NOMO-1 (cell line): ENCODE measurements at regions not wholly inside any gene's neighbourhood (a gene's known extent, or its start where the extent isn't known, plus 50 kb on each side); places are given as distances from the start of the nearest gene placed in this dataset.

Source experiments
- DNase-seq, 2 experiments: peaks; one replicate each; lab custom pipeline; 2025; ENCODE audit not compliant: unreplicated experiment in 2 of 2; lab: John Stamatoyannopoulos, UW

DNA sequence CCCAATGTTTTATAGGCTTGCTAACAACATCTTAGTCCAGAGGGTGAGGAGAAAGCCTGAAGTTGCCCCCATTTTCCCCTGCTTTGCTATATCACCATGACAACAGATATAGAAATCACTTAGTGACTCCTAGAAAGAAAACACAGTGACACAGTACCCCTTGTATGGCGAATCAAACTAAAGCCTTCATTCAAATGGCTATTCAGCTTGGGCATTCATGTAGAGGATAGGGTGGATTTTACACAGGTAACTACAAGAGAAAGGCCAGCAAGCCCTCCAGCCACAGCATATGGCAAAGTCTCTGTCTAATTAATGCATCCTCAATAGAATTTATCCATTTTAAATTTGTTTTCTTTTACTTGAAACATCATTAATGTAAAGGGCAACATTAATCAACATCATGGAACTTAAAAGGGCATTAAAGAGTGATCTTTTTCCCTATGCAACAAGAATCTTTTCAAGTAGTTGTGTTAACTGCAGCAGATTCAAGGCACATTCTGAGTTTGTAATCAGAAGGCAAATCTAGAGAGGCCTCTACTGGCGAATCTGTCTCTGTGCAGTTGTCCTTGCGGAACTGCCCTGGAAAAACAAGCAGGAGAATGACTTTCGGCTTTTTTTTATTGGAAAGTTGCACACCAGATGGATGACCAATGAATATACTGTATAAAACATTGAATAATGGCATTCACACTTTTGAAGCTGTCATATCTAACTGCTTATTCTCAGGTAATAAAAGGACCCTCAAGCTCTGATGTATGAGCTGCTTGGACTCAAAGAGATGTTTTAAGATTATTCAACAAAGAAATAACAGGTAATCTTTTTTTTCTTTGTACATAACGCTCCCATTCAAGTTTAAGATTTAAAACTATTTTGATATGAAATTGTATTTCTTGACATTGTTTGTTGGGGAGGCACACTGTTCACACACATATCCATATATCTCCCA is 621.7 kb upstream of the AGTR1 start:
- DNase-seq: no peak

DNA sequence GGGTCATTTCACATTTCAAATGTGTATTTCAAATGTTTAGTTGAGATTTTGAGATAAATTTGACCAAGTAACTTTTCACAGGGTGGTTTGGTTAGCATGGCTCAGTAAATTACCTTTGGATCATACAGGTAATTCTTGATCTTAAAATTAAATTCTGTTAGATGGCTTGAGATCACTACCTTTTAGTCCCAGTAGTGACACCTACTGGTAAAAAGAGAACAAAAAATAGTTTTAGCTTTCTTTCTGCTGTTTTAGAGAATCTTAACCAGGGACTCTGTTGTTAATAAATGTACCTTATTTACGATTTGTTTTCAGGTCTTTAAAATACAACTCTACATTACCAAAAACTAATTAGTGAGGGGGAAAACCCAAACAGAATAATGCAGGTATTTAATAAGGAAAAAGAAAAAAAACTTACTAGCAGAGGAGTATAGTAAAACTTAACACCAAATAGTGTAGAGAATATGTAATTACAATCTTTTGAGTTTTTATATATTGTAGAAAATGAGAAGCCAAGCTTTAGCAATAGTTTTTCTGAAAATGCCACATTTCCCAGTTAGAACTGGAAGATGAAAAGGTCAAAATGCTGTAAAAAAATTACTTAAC is 620.3 kb upstream of the AGTR1 start:
- DNase-seq: no peak

DNA sequence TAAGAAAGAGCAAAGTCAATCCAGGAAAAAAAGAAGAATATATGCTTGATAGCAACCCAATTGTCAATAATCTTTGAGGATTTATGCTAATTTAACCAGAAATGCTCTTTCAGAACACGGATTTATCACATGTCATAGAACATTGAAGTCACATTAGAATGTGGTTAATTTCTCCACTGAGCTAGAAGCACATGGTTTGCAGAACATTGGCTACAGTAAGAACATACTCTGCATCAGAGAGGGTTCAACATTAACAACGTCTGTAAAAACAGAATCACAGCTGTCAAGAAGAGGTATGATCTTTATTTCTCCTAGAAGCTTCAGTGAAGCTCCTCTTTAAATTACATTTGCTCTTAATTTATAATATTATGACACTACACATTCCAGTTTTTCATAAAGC is 619.7 kb upstream of the AGTR1 start:
- no peak for DNase-seq

DNA sequence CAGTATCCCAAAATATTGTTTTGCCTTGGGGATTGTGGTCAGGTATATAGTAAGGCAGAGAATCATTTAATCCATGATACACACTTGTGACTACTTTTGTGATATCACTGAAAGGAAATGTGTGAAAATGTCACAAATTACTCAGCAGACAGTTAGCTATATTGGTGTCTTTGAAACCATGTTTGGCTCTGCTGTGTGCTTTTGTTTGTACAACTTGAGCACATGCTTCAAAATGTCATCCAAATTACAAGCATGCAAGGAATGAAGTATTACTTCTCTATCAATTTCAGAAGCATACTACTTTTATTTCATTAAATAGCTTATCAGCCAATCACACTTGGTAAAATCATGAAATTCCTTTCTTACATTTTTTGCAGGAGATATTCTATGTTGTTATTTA is 619.0 kb upstream of the AGTR1 start:
- no peak for DNase-seq

DNA sequence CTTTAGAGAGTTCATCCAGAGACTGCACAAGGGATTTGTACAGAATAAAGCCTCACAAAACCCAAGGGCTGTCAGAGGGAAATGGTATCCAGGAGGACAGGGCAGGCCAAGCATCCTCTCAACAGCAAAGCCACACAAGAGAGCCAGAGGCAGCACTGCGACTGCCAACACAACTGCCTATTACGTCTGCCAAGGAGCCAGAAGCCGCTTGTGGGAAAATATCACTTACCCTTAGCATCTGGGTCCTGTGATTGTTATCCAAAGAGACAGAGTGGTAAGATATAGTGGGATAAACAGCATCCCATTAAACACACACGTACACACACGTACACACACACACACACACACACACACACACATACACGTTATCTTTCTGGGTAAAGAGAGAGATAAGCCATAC is 618.3 kb upstream of the AGTR1 start:
- no peak for DNase-seq

DNA sequence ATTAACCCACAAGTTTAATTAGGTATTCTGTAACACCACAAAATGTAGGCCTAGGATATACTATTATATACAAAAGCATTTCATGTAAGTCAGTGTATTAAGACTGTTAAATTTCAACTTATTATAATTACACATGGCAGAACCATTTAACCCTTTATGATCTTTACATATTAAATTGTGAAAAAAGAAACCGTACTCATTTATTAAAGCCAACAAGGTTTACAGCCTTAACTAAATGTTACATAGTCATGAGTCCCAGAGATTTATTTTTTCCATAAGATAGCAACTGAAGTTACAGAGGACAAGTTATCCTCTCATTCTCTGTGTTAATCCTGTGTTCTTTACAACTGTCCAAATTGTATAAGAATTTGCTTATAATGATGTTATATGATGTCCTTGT is 615.8 kb upstream of the AGTR1 start:
- DNase-seq: no peak

DNA sequence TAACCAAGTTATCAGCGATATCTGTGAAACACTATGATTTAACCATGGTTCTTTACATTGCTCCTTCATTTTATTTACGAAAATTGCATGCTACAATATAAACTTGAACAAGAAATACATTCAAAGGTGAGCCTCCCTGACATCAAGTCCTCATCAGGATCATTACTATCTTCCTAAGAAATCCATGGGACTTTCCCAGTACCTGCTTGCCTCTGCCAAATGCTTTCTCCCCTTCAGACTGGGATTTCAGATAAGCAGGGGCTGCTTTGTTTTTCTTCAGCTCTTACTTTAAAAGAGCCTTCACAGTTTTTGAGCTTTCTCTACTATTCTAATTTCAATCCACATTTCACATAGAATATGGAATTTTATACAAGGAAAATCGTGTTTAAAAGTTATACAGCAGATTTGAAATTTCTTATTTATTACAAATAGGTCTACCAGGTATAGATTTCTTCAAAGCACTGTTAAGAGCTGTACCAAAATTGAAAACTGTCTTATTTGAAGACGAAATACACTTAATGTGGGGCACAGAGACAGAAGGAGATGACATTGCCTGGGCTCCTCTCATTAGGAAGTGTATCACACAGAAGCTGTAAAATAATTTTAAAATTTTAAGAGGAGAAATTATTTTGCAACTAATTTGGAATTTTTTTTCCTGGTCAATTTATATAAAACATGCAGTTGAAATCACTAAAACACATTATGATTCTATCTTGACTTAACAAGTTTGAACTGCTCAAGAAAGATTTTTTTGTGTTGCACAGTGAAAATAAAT is 615.0 kb upstream of the AGTR1 start:
- no peak for DNase-seq

DNA sequence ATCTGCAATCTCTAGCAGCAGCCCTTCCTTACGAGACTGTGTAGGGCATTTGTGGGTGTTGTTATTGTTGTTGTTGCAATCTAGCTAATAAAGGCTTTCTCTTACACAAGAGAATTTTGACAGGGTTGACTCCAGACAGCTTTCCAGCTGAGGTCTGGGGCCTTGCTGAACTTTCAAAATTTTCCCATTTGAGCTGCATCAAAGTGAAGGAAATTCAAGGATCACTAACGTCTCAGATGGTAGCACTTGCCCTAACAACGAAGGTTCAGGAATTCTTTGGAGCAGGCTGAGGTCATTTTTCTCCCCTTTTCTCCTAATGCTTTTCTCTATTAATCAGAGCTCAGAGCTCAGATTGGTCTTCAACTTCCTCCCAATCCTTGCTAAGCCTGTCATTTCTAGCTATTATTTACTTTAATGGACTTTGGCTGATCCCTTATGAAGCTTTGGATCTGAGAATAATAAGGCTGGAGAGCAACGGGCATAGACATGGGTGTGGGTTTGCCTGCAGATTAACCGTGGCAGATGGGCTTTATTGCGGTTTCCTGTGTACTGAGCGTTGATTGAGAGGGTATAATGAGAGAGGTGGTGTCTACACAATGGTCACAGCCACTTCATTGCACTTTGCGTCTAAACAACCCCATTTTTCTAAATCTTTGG is 614.0 kb upstream of the AGTR1 start:
- no peak for DNase-seq

DNA sequence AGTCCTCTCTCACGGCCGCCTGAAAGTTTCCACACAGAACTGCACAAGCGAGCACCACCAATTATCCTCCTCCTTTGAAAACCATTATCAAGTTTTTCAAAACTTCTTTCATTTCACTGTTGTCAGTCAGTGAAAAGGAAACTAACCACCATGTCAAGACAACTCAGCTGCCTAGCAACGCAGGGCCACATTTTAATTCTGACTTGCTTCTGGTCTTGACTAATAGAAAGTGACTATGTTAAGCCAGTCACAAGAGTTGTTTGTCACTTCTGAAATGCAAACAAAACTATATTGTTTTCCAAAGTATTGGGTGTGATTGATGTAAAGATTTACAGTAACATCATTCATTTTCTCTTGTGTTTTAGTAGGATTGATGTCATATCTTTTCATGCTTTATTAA is 612.8 kb upstream of the AGTR1 start:
- no peak for DNase-seq

DNA sequence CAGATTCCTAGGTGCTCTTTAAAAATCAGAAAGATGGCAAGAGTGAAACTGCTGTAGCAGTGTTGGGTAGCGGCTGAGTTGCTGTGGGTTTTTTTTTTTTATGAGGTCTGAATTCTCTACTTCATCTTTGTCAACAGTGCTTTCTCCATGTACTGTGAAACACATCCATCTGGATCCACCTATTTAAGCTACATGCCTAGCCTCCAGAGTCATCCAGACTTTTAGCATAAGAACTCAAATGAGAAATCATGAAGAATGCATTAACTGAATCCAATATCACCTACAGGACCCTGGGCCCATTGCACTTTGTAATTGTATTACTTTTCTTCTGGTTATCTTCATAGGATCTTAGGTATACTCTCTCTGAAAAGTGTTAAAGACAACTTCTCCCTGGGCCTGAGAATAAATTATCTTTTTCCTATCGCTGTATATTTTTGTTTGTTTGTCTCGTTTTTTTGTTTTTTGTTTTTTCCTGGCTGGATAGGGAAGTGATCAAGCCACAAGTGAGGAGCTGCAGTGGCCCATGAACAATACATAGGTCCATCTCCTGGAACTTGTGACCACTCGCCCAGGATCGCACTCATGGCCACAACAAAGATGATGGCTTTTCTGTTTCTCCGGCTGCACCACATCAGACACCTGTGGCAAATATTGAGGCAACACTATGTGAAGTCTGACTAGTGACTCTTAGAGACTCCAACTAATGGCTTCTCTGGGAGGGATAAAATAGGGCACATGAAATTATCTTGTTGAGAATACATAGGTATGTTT is 609.9 kb upstream of the AGTR1 start:
- DNase-seq: no peak

DNA sequence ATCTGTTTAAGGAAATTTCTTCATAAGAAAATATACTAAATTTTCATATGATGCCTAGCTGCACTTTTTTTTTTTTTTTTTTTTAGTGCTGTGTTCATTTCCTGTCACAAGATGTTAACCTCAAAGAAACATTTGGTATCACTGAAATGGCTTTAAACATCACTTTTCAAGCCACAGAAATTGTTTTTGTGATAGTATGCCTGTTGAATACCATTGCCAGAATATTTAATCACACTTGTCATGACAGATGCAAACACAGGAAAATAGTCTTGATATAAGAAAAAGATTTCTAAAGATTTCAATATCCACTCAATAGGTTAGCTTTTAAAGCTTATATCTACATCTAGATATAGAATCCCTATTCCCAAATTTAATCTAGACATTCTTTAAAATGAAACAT is 608.5 kb upstream of the AGTR1 start:
- no peak for DNase-seq

DNA sequence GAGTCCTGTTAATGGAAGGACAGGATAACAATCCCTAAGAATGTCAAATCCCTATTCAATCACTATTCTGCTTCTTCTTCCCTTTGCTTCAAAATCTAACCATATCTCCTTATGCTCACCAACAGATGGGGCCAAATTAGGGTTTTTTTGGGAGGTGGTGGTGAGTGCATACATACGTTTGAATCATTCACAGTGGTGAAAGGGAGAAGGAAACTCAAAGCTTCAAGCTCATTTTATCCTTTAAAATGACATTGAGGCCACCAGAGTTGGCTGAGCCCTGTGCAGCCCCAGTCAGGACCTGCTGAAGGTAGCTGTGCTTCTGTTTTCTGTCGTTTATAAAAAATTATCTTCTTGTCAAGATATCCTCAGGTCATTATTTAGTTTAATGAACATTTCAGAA is 607.5 kb upstream of the AGTR1 start:
- no peak for DNase-seq

DNA sequence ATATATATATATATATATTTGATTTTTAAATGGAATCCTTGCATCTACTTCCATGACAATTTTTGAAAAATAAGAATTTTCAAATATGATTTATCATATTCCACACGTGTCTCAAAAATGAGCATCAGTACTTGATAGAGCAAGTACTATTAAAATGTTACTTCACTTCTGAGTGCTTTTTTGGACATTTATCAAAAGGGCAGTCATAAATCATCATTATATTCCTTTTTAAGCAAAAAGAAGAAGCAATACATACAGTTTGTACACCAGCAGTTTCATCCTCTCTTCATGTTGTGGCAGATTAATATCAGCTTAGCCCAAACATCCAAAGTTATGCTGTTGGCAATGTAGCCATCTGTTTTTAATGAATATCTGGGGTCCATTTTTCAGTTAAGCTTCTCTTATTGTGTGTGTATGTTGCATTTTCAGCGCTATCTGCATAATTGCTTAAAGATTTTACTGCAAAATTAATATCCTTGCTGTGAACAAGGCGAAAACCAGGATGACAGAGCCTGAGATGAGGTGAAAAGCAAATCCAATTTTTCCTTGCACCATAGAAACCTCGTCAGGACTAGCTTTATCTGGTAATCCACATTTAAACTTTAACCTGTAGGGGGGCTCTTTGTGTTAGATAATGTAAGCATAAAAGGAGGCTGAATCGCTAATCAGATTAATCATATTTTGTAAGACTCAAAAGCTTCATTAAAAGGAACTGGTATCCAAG is 604.9 kb upstream of the AGTR1 start:
- DNase-seq: no peak

DNA sequence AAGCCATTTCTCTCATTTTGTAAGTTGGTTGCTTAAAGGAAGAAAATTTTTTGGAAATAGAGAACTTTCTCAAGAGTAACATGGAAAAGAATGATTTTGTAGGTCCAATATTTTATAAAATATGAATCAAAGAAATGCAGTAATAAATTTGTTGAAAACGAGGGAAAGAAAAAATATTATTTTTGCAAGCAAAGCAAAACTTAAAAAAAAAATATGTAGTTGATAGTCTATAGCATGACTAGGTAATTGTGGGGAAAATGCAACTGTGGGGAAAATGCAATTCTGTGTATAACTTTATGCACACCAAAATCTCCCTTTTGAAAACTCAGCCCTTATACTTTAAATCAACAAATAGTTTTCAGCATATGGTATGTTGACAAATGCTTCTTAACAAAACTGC is 604.0 kb upstream of the AGTR1 start:
- DNase-seq: no peak

DNA sequence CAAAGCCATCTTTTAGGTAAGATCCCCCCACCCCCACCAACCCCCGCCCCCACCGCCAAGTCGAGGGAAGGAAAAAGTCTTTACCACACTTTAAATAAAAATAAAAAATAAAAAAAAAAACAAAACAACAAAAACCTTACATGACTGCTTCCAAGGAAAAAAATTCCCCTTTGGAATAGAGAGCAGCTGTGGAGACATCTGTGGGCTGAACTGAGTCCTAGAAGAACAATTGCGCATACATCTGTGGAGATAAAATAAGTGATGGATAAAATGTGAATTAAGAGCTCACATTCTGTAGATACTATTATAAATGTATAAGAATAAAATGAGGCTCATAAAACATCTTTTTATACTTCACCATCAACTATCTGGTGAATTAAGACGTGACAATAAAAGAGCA is 601.7 kb upstream of the AGTR1 start:
- DNase-seq: no peak

DNA sequence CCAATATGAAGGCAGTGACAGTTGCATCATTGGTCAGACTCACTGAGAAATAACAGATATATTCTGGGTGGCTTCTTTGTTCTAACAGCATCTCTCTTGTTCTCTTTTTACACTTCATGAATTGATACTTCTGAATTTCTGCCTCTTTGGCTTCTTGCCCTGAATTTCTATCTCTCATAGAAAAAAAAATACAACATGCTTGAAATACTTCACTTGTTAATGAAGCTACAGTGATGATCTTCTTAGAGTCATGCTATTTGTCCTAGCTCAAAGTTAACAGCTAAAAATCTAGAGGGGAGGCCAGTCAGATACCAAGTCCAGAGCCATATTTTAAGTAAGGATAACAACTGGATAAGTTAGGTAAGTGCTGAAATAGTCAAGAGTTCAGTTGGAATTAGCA is 597.2 kb upstream of the AGTR1 start:
- no peak for DNase-seq

DNA sequence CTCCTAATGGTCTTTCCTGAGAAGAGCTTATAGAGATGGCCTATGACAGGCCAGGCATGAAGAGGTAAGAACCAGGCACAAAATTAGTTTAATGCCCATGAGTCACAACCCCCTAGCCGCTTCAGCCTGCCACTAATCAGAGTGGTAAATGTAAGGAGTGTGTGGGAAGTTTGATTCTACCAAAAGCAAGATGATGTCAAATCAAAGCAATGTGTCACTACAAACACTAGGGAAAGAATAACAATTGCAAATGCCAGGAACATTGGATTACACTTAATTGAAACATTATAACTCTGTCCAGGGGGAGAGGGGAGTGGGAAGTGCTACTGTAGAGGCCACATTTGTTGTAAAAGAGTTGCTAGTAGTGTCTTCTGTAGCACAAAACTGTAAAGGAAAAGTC is 596.6 kb upstream of the AGTR1 start:
- DNase-seq: no peak

DNA sequence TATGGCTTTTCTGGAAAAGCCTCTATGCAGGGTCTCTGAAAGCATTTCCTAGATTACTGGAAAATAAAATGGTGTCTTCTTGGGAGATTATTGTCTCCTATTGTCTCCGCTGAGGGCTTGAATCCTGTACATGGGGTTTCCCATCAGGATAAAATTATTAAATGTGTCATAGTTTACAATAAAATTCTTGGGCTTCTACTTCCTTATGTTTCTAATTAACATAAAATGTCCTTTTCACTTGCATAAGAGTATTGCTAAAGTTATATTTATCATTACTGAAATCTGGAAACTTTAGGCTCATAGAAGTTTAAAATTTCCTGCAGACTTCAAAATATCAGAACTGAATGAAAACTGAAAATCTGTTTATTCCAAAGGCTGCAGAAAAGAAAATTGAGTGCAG is 595.5 kb upstream of the AGTR1 start:
- DNase-seq: no peak

DNA sequence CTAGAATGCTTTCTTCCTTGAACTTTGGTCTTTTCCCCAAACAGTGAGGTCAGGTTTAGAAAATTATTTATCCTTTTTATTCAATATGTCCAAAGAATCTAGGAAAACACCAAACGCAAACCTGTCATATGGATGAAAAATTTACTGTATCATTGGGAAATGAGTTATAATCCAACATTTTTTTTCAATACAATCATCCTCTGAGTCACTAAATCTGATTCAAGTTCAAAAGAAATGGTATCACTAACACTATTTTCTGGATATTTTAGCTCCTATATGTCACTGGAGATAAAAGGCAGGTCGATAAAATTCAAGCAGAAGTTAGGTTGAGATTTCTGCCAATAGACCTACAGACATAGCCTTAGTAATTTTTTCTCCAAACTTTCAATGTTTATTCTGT is 591.6 kb upstream of the AGTR1 start:
- DNase-seq: no peak

DNA sequence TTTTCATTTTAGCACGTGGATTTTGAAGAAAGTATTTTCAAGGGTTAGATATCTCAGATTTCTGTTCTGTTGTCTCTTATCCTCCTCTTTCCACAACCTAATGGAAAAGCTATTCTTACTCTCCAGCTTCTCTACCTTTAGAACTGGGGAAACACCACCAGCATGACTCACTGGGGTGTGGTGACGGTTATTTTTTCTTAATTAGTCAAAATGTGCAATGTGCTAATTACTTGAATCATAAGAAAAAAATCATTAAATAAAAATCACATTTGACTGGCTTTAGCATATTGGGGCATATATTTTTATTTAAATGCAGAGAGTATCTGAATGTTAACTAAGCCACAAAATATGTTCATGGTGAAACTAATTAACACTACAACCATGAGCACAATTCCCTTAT is 570.7 kb upstream of the AGTR1 start:
- no peak for DNase-seq
